T-helper 1 cell treated with Interleukin-12 subunit alpha and Interleukin-12 subunit beta and Interleukin-4 antibody, amounts not matched to agents 30 ng/mL and 1 ng/mL, for 36 hours (primary cell): ENCODE measurements at regions not wholly inside any gene's neighbourhood (a gene's known extent, or its start where the extent isn't known, plus 50 kb on each side); places are given as distances from the start of the nearest gene placed in this dataset.

ENCODE experiments used
- intact Hi-C: fragments of 100-400 bp; cut with micrococcal nuclease; formaldehyde crosslinking; loops from one replicate; pipeline ENCODE4 v1.15.1; 2024

GRCh38 chr4:137468836-137469235 is 63.5 kb downstream of the PCDH18 start:
- intact Hi-C loops = no loop called here

- intact Hi-C loops = no loop called here
Observed at GRCh38 chr4:137467537-137467936, 64.8 kb downstream of the PCDH18 start.

- intact Hi-C loops = no loop called here
Observed at GRCh38 chr4:137463377-137464003, 68.8 kb downstream of the PCDH18 start.

- intact Hi-C loops = no loop called here
Observed at GRCh38 chr4:137455647-137456321, 76.5 kb downstream of the PCDH18 start.

GRCh38 chr4:137454767-137455166 is 77.5 kb downstream of the PCDH18 start:
- intact Hi-C loops = no loop called here

- intact Hi-C loops = no loop called here
Observed at GRCh38 chr4:137452799-137453198, 79.5 kb downstream of the PCDH18 start.

- intact Hi-C loops = no loop called here
Observed at GRCh38 chr4:137451172-137451825, 81.0 kb downstream of the PCDH18 start.

GRCh38 chr4:137448402-137448801 is 83.9 kb downstream of the PCDH18 start:
- intact Hi-C loops = no loop called here

- intact Hi-C loops = no loop called here
Observed at GRCh38 chr4:137446071-137446470, 86.2 kb downstream of the PCDH18 start.

- intact Hi-C loops = no loop called here
Observed at GRCh38 chr4:137443031-137443800, 89.1 kb downstream of the PCDH18 start.

GRCh38 chr4:137432446-137433311 is 99.6 kb downstream of the PCDH18 start:
- intact Hi-C loops = no loop called here

- intact Hi-C loops = no loop called here
Observed at GRCh38 chr4:137430171-137430570, 102.1 kb downstream of the PCDH18 start.

- intact Hi-C loops = no loop called here
Observed at GRCh38 chr4:137427411-137427810, 104.9 kb downstream of the PCDH18 start.

- intact Hi-C loops = no loop called here
Observed at GRCh38 chr4:137425281-137425680, 107.0 kb downstream of the PCDH18 start.

GRCh38 chr4:137422666-137423065 is 109.6 kb downstream of the PCDH18 start:
- intact Hi-C loops = no loop called here

- intact Hi-C loops = no loop called here
Observed at GRCh38 chr4:137421796-137422195, 110.5 kb downstream of the PCDH18 start.

GRCh38 chr4:137420901-137421396 is 111.3 kb downstream of the PCDH18 start:
- intact Hi-C loops = no loop called here

GRCh38 chr4:137417676-137418075 is 114.6 kb downstream of the PCDH18 start:
- intact Hi-C loops = no loop called here

GRCh38 chr4:137414802-137415201 is 117.5 kb downstream of the PCDH18 start:
- intact Hi-C loops = no loop called here

- intact Hi-C loops = no loop called here
Observed at GRCh38 chr4:137408527-137409177, 123.6 kb downstream of the PCDH18 start.
